Stimulated activated CD8-positive, alpha-beta memory T cell treated with anti-CD3 and anti-CD28 coated beads, Interleukin-7, amount 100 ng/mL, for 1 hour (primary cell): ENCODE measurements at regions not wholly inside any gene's neighbourhood (a gene's known extent, or its start where the extent isn't known, plus 50 kb on each side); places are given as distances from the start of the nearest gene placed in this dataset.

Source experiments
- DNase-seq, 2 donors: peaks; one replicate each; pipeline ENCODE4 v3.0.0-alpha.2; 2020; ENCODE audit warnings: low read depth in 2 of 2

DNA sequence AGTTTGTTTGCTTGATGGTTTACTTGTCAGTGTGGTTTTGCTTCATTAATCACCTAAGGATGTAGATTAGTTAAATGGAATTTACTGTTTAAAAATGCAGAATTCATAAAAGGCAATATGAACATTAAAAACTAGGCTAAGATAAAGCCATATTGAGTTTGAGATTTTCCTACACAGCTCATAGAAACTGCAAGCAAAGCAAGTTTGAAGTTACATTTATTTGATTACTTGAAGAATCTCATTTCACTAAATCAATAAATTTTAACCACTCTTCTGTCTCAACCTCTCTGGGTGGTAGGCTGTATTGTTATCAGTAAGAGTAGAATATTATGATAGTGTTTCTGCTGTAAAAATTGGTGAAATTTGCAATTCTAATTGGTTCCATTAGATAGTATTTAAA, 1180.7 kb upstream of the SLC10A2 start:
- no peak for DNase-seq

DNA sequence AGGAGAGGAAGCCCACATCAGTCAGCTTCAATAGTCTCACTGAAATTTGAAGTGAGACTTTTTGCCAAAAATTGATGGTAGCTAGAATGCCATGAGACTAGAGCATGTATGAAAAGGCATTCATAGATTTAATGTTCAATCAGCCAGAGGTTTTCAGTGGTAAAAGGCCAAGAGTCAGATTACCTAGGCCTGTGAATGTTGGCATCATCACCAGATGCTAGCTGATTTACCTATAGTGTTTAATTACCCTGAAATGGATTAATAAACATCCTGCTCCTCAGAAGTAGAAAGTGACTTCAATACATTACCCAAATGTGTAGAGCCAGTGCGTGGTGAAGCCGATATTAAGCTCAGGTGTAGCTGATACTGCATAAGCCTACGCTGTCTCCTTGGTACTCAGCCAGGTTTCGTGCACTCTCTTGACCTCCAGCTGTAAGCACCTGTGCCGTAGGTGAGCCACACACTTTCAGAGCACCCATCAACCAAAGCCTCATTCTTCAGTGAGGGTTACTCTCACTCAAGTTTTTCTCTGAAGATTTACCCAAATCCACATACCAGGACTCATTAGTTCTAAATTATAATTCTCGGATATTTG, 1140.3 kb upstream of the SLC10A2 start:
- DNase-seq, result no peak

DNA sequence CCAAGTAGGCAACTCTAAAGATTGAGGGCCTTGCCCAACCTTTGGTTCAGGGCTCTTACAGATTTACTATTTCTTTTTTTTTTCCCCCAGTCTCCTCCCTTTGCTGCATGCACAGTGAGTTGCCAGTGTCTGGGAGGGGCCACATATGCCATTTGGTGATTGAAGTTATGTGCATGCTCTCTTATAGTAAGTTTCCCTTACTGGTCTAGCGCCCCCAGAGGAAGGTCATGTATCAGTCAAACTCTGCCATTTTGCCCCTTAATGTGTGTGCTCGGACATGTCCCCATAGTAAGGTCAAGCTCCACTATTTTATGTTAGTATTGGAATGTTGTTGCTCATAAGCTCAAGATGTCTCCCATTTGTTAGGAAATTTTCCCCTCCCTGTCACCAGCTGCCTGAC, 1138.0 kb upstream of the SLC10A2 start:
- no peak for DNase-seq

DNA sequence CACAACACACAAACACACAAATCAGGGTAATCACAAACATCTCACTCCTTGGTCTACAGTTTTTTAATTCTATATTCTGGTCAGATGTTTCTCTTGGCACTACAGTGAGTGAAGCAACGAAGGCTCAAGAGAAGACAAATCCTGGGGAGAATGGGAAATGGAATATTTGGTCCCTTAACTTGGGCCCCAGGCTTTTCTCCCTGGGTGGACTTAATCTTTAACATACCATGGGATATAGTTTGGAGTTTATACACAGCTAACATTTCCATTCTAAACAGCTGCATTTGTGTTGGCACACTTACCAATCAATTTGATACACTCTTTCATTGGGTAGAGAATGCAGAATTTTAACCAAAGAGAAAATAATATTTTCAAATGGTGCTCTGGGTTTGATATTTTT, 1132.6 kb upstream of the SLC10A2 start:
- no peak for DNase-seq

DNA sequence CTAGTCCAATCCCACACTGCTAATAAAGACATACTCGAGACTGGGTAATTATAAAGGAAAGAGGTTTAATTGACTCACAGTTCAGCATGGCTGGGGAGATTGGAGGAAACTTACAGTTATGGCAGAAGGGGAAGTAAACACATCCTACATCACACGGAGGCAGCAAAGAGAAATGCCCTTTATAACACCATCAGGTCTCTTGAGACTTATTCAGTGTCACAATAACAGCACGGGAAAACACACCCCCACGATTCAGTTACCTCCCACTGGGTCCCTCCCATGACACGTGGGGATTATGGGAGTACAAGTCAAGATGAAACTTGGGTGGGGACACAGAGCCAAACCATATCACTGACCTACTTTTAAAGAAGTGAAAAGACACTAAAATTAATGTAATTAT, 1130.4 kb upstream of the SLC10A2 start:
- no peak for DNase-seq

DNA sequence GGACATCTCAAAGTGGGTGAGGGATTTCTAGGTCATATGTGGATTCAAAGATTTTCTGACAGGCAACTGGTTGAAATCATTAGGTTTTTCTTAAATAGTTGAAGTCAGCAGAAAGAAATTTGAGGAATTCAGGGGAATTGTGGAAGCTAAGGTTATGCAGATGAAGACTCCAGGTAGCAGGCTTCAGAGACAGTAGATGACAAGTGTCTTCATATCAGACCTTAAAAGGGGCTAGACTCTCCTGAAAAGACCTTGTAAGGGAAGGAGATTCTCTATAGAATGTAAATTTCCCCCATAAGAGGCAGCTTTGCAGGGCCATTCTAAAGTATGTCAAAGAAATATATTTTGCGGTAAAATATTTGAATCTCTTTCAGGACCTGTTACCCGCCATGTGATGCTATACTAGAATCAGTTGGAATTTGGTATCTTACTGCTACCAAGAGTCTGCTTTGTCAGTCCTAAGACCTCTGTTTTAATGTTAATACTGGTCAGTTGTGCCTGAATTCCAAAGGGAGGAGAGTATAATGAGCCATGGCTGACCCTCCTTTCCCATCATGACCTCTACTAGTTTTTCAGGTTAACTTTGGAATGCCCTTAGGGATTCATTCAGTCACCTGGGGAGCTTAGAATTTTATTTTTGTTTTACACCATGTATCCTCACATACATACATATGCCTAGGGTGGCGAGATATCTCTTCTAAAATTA, 1115.5 kb upstream of the SLC10A2 start:
- DNase-seq, result no peak

DNA sequence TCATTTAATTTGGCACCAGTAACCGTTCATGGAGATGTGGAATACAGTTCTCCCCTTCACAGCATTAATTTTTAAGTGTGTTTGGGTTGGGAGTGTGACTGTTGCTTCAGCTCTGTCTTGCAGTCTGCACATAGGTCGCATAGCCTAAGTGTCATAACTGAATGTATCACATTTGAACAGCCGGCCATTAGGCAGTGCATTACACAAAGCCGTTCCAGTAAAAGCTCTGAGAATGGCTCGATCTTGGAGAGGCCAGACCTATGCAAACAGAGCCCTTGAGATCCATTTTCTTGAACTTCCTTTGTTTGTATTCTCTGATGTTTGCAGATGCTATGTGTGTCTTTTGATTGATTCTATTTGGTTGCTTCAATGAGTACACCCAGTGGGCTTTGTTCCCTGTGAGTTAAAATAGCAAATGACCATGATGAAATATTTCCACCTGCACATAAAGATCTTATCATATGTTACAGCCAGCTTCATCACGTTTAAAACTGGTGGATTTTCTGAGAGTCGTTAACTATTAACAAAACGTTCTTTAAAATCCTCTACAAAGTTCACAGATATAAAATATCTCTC, 1104.9 kb upstream of the SLC10A2 start:
- DNase-seq, result no peak

DNA sequence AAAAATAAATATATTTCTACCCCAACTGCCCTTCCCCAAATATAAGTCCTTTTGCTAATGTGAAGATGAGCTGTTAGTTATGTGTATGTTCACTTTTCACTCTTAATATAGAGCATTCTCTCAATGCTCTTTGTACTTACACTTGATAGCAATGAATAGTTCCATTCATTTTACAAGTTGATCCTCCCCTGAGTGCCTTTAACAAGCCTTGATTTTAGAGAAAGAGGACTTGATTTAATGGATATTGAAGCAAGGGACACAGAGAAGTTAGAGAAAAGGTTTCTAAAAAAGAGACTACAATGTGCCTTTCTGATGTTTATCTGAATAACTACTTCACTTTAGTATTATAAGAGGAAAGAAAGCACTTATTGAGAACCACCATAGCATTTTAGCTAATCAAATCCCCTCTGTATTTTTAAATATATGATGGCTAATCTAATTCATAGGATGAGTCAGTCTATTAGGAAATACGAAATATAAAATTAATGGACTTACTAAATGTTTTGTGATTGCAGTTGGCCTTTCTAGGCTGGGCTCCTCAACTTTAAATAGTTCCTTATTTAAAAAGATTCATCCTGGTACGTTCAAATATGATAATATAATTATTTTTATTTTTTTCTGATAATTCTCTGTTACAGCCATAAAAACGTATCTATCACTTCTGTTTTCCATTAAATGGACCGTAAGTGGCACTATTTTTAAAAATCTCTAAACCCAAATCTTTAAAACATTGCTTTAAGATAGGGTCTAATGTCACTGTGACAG, 1097.8 kb upstream of the SLC10A2 start:
- DNase-seq, result no peak

DNA sequence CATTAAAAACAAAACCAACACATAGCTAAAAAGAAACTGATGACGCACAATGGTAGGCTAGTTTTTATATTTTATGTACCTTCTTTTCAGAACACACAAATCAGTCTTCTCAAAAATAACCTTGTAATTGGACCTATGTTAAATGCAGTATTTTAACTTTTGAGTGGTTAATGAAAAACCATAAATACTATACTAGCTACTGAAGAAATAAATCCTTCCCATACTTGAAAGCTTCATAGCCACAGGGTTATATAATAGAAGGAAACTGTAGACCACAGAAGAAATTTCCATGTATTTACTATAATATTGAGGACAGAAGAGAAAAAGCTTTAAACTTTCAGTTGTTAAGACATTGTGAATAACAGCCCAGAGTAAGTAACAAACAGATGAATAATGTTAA, 1094.3 kb upstream of the SLC10A2 start:
- DNase-seq, result no peak

DNA sequence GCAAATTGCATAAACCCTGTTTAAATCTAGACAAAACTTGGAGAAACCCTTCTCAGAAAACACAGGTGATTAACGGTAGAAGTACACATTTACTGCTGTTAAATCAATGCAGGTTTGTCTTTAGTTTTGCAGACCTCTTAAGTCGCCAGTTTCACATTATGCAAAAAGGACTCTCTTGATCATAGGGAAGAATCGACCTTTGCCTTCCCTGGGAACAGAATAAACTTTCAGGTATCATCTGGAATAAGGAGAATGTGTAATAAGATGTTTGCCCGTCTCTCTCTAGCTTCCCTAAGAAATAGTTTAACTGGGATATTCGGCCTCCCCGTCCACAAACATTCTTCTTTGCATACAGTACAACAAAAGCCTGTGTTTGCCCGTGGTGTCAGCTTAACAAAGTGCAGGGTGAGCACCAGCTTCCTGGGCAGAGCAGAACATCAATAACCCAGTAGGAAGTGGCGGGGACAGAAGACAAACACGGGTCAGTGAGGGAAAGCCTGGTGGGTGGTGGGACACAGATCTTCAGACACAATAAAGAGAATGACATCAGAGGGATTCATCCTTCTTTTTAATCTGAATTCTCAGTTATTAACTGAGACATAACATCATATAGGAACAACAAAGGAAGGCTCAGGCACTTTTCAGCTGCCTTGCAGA, 1077.7 kb upstream of the SLC10A2 start:
- no peak for DNase-seq

DNA sequence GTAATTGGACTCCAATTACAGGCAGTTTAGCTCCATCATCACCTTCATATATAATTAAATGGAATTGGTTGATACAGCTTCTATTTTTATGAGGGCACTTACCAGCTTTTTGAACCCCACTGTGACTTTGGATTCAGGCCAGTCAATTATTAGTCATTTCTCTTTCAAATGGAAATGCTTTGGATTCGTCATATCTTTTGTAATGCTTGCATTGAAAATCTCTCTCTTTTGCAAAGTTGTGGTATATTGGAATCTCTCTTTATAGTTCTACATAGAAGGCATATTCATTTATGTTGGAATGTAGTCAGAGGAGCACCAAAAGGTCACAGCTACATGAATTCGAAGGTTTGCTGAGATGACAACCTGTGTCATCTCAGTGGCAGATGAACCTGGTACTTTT, 1074.3 kb upstream of the SLC10A2 start:
- DNase-seq, result no peak

DNA sequence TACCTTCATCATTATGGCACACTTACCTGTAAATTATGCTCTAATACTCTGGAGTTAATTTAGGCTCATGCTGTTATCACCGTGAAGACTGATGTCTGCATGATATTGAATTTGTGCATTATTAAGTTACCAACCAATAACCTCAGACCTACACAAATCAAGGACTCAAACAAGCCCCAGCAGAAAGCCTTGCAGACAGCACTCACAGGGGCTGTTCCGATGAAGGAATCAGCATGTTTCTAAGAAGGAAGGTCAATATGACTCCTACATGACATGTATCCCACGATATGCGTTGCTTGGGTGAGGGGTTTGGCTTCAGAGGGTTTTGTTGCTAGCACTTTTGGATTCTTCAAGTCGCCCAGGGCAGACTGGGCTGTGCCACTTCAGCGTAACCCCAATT, 1071.2 kb upstream of the SLC10A2 start:
- no peak for DNase-seq

DNA sequence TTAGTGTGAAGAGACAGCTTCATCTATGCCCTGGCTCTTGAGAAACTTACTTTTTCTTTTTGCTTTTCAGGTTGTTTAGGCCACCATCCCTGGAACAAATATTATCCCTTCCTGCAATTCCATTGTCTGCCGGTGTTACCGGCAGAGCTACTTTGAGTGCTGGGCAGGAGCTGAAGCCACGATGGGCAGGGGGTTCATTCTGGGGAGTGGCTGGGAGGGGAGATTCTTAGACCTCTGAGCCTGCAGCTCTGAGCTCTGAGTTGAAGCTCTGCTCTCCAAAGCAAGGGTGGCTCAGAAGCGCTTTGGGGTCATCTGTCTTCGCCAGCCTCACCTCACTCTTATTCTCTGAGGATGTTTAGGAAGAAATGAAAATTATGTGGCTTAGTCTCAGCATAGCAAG, 1066.6 kb upstream of the SLC10A2 start:
- no peak for DNase-seq

DNA sequence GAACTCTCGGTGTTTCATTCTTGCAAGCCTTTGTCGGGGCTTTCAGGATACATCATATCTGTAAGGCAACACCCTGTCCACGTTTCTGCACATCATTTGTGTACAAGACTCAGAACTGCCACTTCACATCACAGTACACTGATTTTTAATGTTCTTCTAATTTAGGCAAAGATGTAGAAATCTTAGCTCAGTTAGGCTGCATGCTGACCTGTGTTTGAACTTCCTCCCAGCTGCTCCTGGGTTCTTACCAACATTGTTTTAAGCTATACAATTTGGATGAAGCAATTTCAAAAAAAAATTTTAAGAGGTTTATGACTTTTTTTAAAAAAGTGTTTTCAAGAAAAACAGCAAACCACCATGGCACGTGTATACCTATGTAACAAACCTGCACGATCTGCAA, 1047.9 kb upstream of the SLC10A2 start:
- no peak for DNase-seq

DNA sequence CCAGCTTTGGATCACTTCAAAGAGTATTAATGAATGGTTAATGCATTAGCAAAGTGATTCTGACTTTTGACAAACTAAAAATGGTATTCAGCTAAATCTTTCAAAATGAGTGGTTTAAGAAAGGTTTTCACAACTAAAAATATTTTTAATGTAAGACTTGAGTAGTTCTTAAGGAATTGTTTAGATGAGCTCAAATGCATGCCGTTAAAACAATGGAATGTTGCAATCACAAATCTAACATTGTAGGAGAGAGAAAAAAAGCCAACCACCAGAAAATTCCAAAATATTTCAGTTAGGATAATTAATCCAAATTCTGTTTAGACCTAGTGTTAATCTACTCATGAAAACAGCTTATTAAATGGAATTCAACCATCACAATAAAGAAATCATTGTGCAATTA, 1044.8 kb upstream of the SLC10A2 start:
- DNase-seq, result no peak

DNA sequence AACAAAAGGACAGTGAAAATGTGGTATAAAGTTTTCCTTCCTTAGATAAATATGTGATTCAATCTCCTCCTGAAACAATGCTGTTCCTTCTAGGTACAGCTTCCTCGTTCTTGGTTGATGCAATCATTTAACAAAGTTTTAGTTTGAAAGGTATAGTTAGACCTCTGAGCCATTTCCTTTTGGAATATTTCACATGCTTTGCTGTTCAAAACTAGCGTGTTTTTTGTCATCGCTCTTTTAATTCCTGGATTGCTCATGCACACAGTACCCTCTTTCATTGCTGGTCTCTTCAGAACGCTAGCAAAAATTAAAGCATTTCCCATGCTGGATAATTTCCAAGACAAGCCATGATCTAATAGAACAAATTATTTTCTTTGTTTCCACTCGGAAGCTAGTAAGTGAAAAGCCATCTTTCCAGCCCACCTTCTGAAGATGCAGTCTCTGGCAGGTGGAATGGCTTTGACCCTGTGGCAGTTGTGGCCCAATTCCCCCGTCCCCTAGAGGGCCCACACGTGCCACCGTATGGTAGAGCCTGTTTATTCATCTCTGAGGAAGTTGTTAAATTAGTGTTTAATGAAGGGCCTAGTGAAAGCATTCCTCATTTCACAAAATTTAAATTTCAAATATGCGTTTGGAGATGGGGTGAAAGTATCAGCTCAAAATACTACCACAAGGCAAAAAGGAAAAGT, 1040.6 kb upstream of the SLC10A2 start:
- DNase-seq, result no peak

DNA sequence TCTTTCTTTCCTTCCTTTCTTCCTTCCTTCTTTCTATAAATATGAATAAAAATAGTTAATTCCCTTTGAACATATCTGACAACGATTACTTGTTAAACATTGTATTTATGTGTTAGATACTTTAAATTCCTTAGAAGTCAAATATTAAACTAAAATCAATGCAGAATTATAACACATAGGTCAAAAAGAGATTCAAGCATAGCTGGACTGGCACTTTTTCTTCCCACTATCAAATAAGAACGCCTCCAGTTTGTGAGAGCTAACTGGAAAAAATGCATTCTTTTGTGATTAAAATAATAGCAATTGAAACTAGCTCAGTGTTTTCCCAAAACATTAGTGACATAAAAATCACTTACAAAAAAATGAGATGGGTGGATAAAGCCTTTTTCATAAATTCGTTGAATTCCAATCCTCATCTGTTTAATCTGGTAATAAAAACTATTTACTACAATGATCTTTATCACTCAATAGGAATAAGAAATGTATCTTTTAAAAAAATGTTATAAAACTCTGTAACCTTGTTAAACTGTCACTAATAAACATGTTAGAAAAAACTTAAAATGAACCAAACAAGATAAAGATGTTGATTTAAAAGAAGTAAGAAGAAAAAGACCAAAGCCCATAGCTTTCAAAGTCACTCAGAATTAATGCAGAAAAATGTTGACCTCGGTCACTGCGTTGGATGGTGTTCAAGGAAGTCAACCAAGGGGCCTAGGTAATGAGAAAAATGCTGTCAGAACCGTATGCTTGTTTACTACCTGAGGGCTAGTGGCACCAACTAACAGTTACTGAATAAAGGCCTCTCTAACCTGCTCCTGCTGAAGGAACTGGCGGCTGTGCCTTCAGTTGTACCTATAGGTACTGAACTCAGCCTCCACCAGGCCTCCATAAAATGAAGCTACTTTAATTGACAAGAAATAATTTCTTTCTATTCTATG, 1039.5 kb upstream of the SLC10A2 start:
- DNase-seq, result no peak

DNA sequence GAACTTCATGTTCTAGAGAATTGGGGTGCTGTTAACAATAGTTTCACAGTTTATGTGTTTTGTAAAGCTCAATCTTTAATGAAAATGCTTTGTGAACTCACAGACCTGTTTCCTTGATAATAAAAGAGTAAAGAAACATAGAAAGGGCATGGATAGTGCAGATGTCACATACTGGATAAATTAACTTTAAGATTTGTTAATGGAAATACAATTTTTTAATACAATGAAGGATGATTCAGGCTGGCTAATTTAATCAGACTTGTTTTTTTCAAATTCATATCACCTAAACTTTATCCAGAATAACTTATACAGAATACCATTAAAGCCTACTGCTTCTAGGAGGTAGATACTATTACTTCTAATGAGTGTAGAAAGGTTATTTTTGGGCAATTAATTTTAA, 1033.5 kb upstream of the SLC10A2 start:
- DNase-seq, result no peak

DNA sequence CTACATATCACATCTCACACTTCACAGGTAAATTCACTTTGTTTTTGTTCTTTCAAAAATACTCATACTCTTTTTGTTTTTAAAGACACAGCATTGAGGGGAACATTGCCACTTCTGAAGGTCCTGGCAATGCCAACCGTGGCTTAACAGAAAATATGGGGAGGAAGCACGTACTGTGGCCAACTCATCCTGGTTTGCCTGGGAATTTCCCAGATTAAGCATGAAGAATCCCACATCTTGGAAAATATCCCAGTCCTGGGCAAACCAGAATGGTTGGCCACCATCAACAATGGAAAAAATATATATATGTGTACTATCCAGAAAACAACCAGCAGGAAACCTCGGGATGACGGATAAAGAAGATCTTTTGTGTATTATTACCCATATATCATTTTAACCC, 1032.2 kb upstream of the SLC10A2 start:
- no peak for DNase-seq

DNA sequence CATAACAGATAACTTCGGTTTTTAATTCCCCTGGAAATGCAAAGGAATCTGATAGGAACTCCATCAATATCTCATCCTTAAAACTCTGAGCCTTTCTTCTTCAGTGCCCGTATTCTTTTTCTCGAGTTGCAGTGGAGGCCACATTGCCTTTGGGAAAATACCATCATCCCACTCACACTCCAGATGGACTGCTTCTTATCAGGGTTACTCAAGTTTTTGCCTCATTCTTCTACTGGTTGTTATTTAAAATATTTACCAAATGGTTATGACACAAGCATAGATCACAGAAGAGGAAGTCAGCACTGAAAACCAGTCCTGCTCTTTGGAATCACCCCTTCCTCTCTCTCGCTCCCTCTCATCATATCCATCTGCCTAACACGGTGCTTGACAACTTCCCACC, 1020.5 kb upstream of the SLC10A2 start:
- no peak for DNase-seq

DNA sequence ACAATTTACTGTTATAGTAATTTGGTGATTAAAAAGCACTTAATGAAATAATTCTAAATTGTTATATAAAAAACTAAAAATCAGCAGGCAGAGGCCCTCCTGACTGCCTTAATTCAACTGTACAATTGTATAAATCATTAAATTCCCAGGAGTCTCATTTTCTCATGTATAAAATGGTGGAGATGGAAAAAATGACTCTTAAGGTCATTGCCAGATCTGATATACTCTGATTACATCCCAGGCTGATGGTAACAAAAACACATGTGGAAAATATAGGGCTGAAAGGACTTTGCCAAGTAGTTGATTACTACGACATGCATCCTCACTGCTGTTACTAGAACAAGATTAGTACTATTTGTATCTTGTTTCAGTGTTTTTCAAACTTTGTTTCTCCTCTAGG, 1020.0 kb upstream of the SLC10A2 start:
- DNase-seq, result no peak
